ENCODE measurements at regions not wholly inside any gene's neighbourhood (a gene's known extent, or its start where the extent isn't known, plus 50 kb on each side); places are given as distances from the start of the nearest gene placed in this dataset.

GRCh38 chr10:131848741-131849590 is 51.8 kb upstream of the PPP2R2D start:
- Histone ChIP-seq H3K27me3 (ENCODE audit: control insufficient read depth, insufficient read depth, low read length) (no peaks in the 10 kb centered on the region), H3K36me3 (ENCODE audit: control insufficient read depth, insufficient read depth, low read length) (no peaks in the 10 kb centered on the region), H3K4me3 (ENCODE audit: low read depth, low read length) (no peak overlapping the region)
- no peak for DNase-seq (ENCODE audit: low read depth)
- TF ChIP-seq, protein P1, sequence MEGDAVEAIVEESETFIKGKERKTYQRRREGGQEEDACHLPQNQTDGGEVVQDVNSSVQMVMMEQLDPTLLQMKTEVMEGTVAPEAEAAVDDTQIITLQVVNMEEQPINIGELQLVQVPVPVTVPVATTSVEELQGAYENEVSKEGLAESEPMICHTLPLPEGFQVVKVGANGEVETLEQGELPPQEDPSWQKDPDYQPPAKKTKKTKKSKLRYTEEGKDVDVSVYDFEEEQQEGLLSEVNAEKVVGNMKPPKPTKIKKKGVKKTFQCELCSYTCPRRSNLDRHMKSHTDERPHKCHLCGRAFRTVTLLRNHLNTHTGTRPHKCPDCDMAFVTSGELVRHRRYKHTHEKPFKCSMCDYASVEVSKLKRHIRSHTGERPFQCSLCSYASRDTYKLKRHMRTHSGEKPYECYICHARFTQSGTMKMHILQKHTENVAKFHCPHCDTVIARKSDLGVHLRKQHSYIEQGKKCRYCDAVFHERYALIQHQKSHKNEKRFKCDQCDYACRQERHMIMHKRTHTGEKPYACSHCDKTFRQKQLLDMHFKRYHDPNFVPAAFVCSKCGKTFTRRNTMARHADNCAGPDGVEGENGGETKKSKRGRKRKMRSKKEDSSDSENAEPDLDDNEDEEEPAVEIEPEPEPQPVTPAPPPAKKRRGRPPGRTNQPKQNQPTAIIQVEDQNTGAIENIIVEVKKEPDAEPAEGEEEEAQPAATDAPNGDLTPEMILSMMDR (IDR thresholded peaks at IDR 0.05; ENCODE audit: insufficient read depth, low read length, poor library complexity, severe bottlenecking) = no peak

DNA sequence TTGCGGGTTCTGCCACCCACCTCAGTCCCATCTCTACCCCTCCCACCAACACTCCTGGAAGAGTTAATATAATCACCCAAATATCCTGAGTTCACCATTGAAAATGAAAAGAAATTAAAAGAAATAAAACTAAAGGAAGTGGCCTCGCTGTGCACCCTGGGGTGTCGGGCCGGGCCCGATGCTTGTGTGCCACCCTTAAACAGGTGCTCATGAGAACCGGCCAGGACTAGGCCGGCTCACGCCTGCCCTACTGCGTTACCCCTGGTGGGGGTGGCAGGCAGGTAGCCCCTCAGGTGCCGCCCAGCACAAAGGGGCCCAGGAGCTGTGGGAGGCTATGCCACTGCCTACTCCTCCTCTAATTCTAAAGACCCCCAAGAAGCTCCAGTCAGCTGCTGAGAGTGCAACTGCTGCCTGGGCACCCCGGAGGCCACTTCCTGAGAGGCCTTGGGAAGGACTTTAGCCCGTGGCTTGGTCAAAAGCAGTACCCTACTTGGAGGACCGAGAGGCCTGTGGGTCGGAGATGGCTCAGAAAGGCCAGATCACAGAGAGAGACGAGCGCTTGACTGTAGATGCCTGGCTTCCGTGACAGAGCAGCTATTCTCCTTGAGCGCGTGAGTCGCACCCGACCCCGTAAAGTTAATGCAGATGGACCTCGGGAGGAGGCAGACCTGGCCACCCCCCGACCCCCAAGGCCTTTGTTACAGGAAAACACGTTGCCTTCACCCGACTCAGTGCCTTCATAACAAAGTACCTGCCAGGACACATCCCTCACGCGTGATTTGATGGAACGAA is 51.0 kb upstream of the PPP2R2D start:
- no peak for DNase-seq (ENCODE audit: low read depth)
- no peaks in the 10 kb centered on the region for H3K36me3 ChIP-seq (ENCODE audit: control insufficient read depth, insufficient read depth, low read length)
- H3K4me3 ChIP-seq (ENCODE audit: low read depth, low read length) = no peak overlapping the region
- TF ChIP-seq, protein P1 (IDR thresholded peaks at IDR 0.05; ENCODE audit: insufficient read depth, low read length, poor library complexity, severe bottlenecking) = no peak
- no peaks in the 10 kb centered on the region for H3K27me3 ChIP-seq (ENCODE audit: control insufficient read depth, insufficient read depth, low read length)

- no peaks in the 10 kb centered on the region for H3K36me3 ChIP-seq (ENCODE audit: control insufficient read depth, insufficient read depth, low read length)
- no peaks in the 10 kb centered on the region for H3K27me3 ChIP-seq (ENCODE audit: control insufficient read depth, insufficient read depth, low read length)
- no peak overlapping the region for H3K4me3 ChIP-seq (ENCODE audit: low read depth, low read length)
- no peak for DNase-seq (ENCODE audit: low read depth)
- TF ChIP-seq, protein P1 (IDR thresholded peaks at IDR 0.05; ENCODE audit: insufficient read depth, low read length, poor library complexity, severe bottlenecking) = no peak
Observed at GRCh38 chr10:131850383-131850870, 50.4 kb upstream of the PPP2R2D start.

All from kidney epithelial cell (primary cell).